ENCODE measurements at regions not wholly inside any gene's neighbourhood (a gene's known extent, or its start where the extent isn't known, plus 50 kb on each side); places are given as distances from the start of the nearest gene placed in this dataset.

GRCh38 chr11:123301696-123302400 lies 106.8 kb upstream of the CLMP start (continued):
- TF ChIP-seq PRDM4 (CRISPR knock-in tag; IDR thresholded peaks at IDR 0.05; ENCODE audit: borderline replicate concordance) (no peak), ZNF224 (CRISPR knock-in tag; IDR thresholded peaks at IDR 0.05) (no peak), ZMYM3 (CRISPR knock-in tag; IDR thresholded peaks at IDR 0.05) (no peak), PREB (CRISPR knock-in tag; IDR thresholded peaks at IDR 0.05) (no peak), KDM2A (CRISPR knock-in tag; IDR thresholded peaks at IDR 0.05; ENCODE audit: borderline replicate concordance, low read depth) (peak; percentile 44; the same call in 1 of the 2 replicates), EZH2 (conservative IDR thresholded peaks at IDR 0.05; ENCODE audit: low read depth, low read length) (0 out of 2 replicates have a peak, but pooled peaks have one; percentile 6), XRCC5 (optimal IDR thresholded peaks at IDR 0.05; ENCODE audit: low read length) (peak; percentile 62), NR2C2 (CRISPR knock-in tag; IDR thresholded peaks at IDR 0.05; ENCODE audit: borderline replicate concordance) (no peak), TARDBP (CRISPR knock-in tag; IDR thresholded peaks at IDR 0.05) (no peak), ZNF773 (CRISPR knock-in tag; IDR thresholded peaks at IDR 0.05; ENCODE audit: borderline replicate concordance) (0 out of 2 replicates have a peak, but pooled peaks have one; percentile 28), CTCF (CRISPR knock-in tag; IDR thresholded peaks at IDR 0.05) (peak; percentile 73), ZNF550 (CRISPR knock-in tag; IDR thresholded peaks at IDR 0.05; ENCODE audit: borderline replicate concordance) (no peak), ZFP37 (CRISPR knock-in tag; IDR thresholded peaks at IDR 0.05; ENCODE audit: borderline replicate concordance) (no peak), FOXM1 (CRISPR knock-in tag; IDR thresholded peaks at IDR 0.05) (no peak), TOE1 (CRISPR knock-in tag; IDR thresholded peaks at IDR 0.05) (no peak), ZNF740 (CRISPR knock-in tag; IDR thresholded peaks at IDR 0.05) (no peak), RAD21 (CRISPR knock-in tag; IDR thresholded peaks at IDR 0.05) (peak; percentile 82), GABPB1 (CRISPR knock-in tag; IDR thresholded peaks at IDR 0.05) (peak; percentile 56; the same call in 1 of the 2 replicates), ZNF280D (CRISPR knock-in tag; IDR thresholded peaks at IDR 0.05) (no peak), ZFY (CRISPR knock-in tag; IDR thresholded peaks at IDR 0.05) (no peak), SP4 (CRISPR knock-in tag; IDR thresholded peaks at IDR 0.05) (0 out of 2 replicates have a peak, but pooled peaks have one; percentile 23), YY1 (IDR thresholded peaks at IDR 0.05; ENCODE audit: insufficient read depth, insufficient replicate concordance, low read depth, low read length) (peak; percentile 24)

Data from HepG2 (cell line).